Endodermal cell (in vitro differentiated cells): ENCODE measurements at regions not wholly inside any gene's neighbourhood (a gene's known extent, or its start where the extent isn't known, plus 50 kb on each side); places are given as distances from the start of the nearest gene placed in this dataset.

Experiments
- DNase-seq: peaks from one replicate; pipeline ENCODE4 v3.0.0-alpha.2; 2017
- H3K27ac ChIP-seq: 2 replicates; pipeline ENCODE4 v1.5.1; 2013; ENCODE audit warnings: mild to moderate bottlenecking, low read depth, low read length, moderate library complexity
- H3K27me3 ChIP-seq: 2 replicates; pipeline ENCODE4 v1.6.1; 2013; ENCODE audit warnings: mild to moderate bottlenecking, low read length, moderate library complexity; ENCODE audit not compliant: insufficient read depth, control insufficient read depth, poor library complexity, severe bottlenecking
- H3K36me3 ChIP-seq: 2 replicates; pipeline ENCODE4 v1.7.0; 2013; ENCODE audit warnings: mild to moderate bottlenecking, low read length, moderate library complexity; ENCODE audit not compliant: control insufficient read depth, insufficient read depth
- H3K4me1 ChIP-seq: one replicate; pipeline ENCODE4 v1.7.0; 2013; ENCODE audit warnings: low read length; ENCODE audit not compliant: control insufficient read depth, insufficient read depth
- H3K4me3 ChIP-seq: 2 replicates; pipeline ENCODE4 v1.5.1; 2013; ENCODE audit warnings: mild to moderate bottlenecking, low read length, moderate library complexity
- H3K9ac ChIP-seq: 2 replicates; pipeline ENCODE4 v1.6.1; 2013; ENCODE audit warnings: mild to moderate bottlenecking, low read length, moderate library complexity; ENCODE audit not compliant: poor library complexity, severe bottlenecking; ENCODE audit errors: extremely low read depth
- H3K9me3 ChIP-seq: 2 replicates; pipeline ENCODE4 v1.6.1; 2013; ENCODE audit warnings: mild to moderate bottlenecking, low read length, moderate library complexity; ENCODE audit not compliant: control insufficient read depth
- H3K27ac Mint-ChIP-seq: 2 replicates; pipeline ENCODE4 v1.8.0; 2020; ENCODE audit warnings: mixed read lengths
- H3K27me3 Mint-ChIP-seq: 2 replicates; pipeline ENCODE4 v1.8.0; 2021; ENCODE audit warnings: mild to moderate bottlenecking, mixed read lengths; ENCODE audit not compliant: insufficient read depth
- H3K36me3 Mint-ChIP-seq: 2 replicates; pipeline ENCODE4 v1.8.0; 2020; ENCODE audit warnings: low read depth, mixed read lengths
- H3K4me1 Mint-ChIP-seq: 2 replicates; pipeline ENCODE4 v1.8.0; 2020; ENCODE audit warnings: mixed read lengths
- H3K4me3 Mint-ChIP-seq: 2 replicates; pipeline ENCODE4 v1.8.0; 2020; ENCODE audit warnings: mild to moderate bottlenecking, moderate library complexity, mixed read lengths
- H3K9me3 Mint-ChIP-seq: 2 replicates; pipeline ENCODE4 v1.8.0; 2020; ENCODE audit warnings: mild to moderate bottlenecking, mixed read lengths
- WGBS, 2 experiments: methylation state at CpG; one replicate each; pipeline versions ENCODE4 v1.1.5 to v1.1.7; 2013; ENCODE audit warnings: missing lambda C conversion rate in 2 of 2, mixed read lengths in 1 of 2; ENCODE audit not compliant: insufficient coverage in 1 of 2, insufficient read length in 1 of 2; 5-methylcytosine and 5-hydroxymethylcytosine counted together
- TF ChIP-seq, protein P1 (sequence below): fragments of 200-600 bp; sonication (generic); conservative IDR thresholded peaks from 2 replicates; pipeline ENCODE4 v1.5.0; 2021; ENCODE audit warnings: antibody characterized with exemption, mild to moderate bottlenecking

DNA sequence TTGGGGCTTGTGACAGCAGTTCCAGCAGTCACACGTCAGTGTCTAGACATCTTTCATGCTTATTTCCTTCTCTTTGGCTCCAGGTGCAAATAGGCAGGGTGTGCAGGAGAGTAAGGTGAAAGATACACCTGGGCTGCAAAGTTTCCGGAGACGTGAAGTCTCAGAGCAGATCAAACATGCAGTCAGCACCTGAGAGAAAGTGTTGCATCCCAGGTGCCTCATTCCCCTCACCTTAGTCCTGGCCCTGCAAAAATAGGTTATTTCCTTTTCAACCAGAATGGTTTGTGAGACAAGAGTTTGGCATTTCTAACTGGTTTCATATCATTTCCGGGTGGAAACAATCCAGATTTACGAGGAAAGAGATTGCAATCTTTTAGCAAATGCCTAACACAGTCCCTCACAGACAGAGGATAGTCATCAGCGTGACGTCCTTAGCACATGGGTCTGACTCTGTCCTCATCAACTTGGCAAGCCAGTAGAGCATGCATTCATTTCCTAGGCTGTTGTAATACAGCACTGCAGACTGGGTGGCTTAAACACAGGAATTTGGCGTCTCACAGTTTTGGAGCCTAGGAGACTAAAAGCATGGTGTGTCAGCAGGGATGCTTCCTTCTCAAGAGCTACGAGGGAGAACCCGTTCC lies 58.2 kb upstream of the ARRDC4 start:
- TF ChIP-seq, protein P1, sequence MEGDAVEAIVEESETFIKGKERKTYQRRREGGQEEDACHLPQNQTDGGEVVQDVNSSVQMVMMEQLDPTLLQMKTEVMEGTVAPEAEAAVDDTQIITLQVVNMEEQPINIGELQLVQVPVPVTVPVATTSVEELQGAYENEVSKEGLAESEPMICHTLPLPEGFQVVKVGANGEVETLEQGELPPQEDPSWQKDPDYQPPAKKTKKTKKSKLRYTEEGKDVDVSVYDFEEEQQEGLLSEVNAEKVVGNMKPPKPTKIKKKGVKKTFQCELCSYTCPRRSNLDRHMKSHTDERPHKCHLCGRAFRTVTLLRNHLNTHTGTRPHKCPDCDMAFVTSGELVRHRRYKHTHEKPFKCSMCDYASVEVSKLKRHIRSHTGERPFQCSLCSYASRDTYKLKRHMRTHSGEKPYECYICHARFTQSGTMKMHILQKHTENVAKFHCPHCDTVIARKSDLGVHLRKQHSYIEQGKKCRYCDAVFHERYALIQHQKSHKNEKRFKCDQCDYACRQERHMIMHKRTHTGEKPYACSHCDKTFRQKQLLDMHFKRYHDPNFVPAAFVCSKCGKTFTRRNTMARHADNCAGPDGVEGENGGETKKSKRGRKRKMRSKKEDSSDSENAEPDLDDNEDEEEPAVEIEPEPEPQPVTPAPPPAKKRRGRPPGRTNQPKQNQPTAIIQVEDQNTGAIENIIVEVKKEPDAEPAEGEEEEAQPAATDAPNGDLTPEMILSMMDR, result no peak
- no peaks in the 10 kb centered on the region for H3K4me1 ChIP-seq
- H3K36me3 Mint-ChIP-seq, result no peaks in the 10 kb centered on the region
- H3K9me3 ChIP-seq, result no peaks in the 10 kb centered on the region
- no peak overlapping the region for H3K9ac ChIP-seq
- DNase-seq, result no peak
- peaks cover 38% of the 10 kb centered on the region for H3K27me3 Mint-ChIP-seq
- 77 to 79% methylated on average over 10 of the region's 10 CpGs for WGBS, 2 experiments
- no peaks in the 10 kb centered on the region for H3K36me3 ChIP-seq
- no peaks in the 10 kb centered on the region for H3K9me3 Mint-ChIP-seq
- H3K4me3 ChIP-seq, result no peak overlapping the region
- H3K27me3 ChIP-seq, result peaks cover 48% of the 10 kb centered on the region
- H3K4me3 Mint-ChIP-seq, result no peak overlapping the region
- no peak overlapping the region for H3K27ac ChIP-seq
- H3K4me1 Mint-ChIP-seq, result peaks cover 2% of the 10 kb centered on the region
- H3K27ac Mint-ChIP-seq, result no peak overlapping the region

DNA sequence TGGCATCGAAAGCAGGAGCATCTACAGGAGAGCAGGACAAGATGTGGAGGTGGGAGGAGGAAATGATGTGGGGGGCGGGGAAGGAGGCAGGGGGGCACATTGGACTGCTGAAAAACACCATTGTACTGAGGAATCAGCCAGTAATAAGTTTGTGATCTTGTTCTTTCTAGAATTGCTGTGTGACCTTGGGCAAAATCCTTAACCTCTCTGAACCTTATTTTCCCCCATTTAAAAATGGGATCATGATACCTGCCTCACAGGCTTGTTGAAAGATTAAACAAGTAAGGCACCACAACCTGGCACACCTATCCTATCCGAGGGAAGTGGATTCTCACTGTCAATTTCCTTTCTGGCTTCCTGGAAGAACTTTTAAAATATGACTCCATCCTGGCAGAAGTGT lies 56.9 kb upstream of the ARRDC4 start:
- Histone ChIP-seq H3K4me1 (no peaks in the 10 kb centered on the region), H3K9ac (no peak overlapping the region), H3K36me3 (no peaks in the 10 kb centered on the region), H3K9me3 (no peaks in the 10 kb centered on the region), H3K27ac (no peak overlapping the region), H3K4me3 (no peak overlapping the region), H3K27me3 (peaks cover 48% of the 10 kb centered on the region)
- TF ChIP-seq, protein P1, result no peak
- no peak for DNase-seq
- H3K27ac Mint-ChIP-seq, result no peak overlapping the region
- H3K36me3 Mint-ChIP-seq, result no peaks in the 10 kb centered on the region
- no peak overlapping the region for H3K4me3 Mint-ChIP-seq
- no peaks in the 10 kb centered on the region for H3K9me3 Mint-ChIP-seq
- H3K4me1 Mint-ChIP-seq, result peaks cover 2% of the 10 kb centered on the region
- peaks cover 39% of the 10 kb centered on the region for H3K27me3 Mint-ChIP-seq
- WGBS, 2 experiments, result 70 to 86% methylated on average over 3 of the region's 3 CpGs

DNA sequence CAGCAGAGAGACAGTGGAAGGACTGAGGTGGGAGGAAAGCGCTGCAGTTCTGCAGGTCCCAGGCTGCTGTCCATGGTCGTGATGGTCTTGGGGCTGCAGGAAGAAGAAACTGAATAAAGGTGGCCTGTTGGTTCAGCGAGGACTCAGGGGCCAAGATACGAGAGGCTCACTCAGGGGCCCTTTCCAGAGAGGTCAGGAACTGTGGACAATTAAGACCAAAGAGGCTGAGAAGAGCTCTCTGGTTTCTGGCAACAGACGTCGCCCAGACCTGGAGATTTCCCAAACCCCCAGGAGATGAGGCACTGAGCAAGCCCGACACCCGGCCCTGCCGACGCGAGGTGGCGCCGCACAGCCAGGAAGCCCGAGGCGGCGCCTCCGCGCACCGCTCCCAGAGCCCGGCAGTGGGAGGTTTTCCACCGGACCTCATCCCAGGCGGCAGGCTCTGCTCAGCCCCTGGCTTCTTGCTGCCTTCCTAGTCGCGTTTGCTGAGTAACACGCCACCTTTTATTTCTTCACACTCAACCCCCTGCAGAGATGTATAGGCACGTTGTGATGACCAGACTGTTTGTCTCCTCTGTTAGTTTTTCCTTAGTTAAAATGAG lies 56.4 kb upstream of the ARRDC4 start:
- H3K27ac Mint-ChIP-seq, result no peak overlapping the region
- 8 to 14% methylated on average over 4 to 26 of the region's 26 CpGs for WGBS, 2 experiments

More for the DNA sequence above, 56.4 kb upstream of the ARRDC4 start:
- no peak overlapping the region for H3K4me3 Mint-ChIP-seq
- no peaks in the 10 kb centered on the region for H3K9me3 Mint-ChIP-seq
- TF ChIP-seq, protein P1, result peak; percentile 88
- Histone ChIP-seq H3K4me3 (no peak overlapping the region), H3K36me3 (no peaks in the 10 kb centered on the region), H3K9ac (no peak overlapping the region), H3K9me3 (no peaks in the 10 kb centered on the region), H3K27ac (no peak overlapping the region), H3K27me3 (peaks cover 48% of the 10 kb centered on the region), H3K4me1 (no peaks in the 10 kb centered on the region)
- no peaks in the 10 kb centered on the region for H3K36me3 Mint-ChIP-seq
- peaks cover 39% of the 10 kb centered on the region for H3K27me3 Mint-ChIP-seq
- peak; percentile 94 for DNase-seq
- H3K4me1 Mint-ChIP-seq, result peaks cover 2% of the 10 kb centered on the region
